Pancreas (tissue), 10 donors: ENCODE measurements at regions not wholly inside any gene's neighbourhood (a gene's known extent, or its start where the extent isn't known, plus 50 kb on each side); places are given as distances from the start of the nearest gene placed in this dataset.
A peak's percentile ranks its signal among the peaks of the same experiment; 100 is the strongest.

Experiments used
- ATAC-seq, 4 donors: fragments of 200-7000 bp; cut with Tn5 transposase; one replicate each; pipeline versions ENCODE4 v1.8.0 to v1.9.1; 2020; ENCODE audit warnings: mild to moderate bottlenecking in 4 of 4, moderate library complexity in 4 of 4
- DNase-seq, 6 donors: peaks; one replicate each; pipeline ENCODE4 v3.0.0-alpha.2; 2020
- FAIRE-seq: peaks from 2 replicates; lab custom pipeline; 2012; peaks lifted over from hg19 to GRCh38; lab: Jason Lieb, UNC
- H3K27ac ChIP-seq, 4 donors: fragments of 200-600 bp; sonication (generic); 1 replicate in 3 of 4; 2 replicates in 1 of 4; pipeline versions ENCODE4 v1.5.0 to v1.8.0; 2020
- H3K27me3 ChIP-seq, 4 donors: fragments of 200-600 bp; one replicate each; pipeline ENCODE4 v1.8.0; 2021
- H3K36me3 ChIP-seq, 3 donors: fragments of 200-600 bp; sonication (generic) in 1 of 3; one replicate each; pipeline versions ENCODE4 v1.5.0 to v1.8.0; 2020 to 2021
- H3K4me1 ChIP-seq, 3 donors: fragments of 200-600 bp; one replicate each; pipeline ENCODE4 v1.8.0; 2021
- H3K4me3 ChIP-seq, 4 donors: fragments of 200-600 bp; sonication (generic) in 2 of 4; one replicate each; pipeline versions ENCODE4 v1.5.0 to v1.8.0; 2020 to 2021
- H3K9me3 ChIP-seq, 4 donors: fragments of 200-600 bp; one replicate each; pipeline ENCODE4 v1.8.0; 2021
- WGBS, 2 donors: extraction: QIAGEN DNeasy Blood & Tissue Kit; methylation state at CpG; one replicate each; pipeline ENCODE4 v1.1.7; 2013; 5-methylcytosine and 5-hydroxymethylcytosine counted together
- intact Hi-C, 3 donors: fragments of 100-400 bp; cut with DNase I; formaldehyde crosslinking; loops; one replicate each; pipeline versions ENCODE4 v1.11.1 to v1.14.2; 2022
- TF ChIP-seq, protein P1 (sequence below), 4 donors: fragments of 200-600 bp; sonication (generic) in 3 of 4; IDR thresholded peaks; one replicate each; pipeline versions ENCODE4 v1.5.0 to v1.8.0; 2021; ENCODE audit warnings: antibody characterized with exemption in 4 of 4
- donor health status: healthy with polysubstance abuse.
- donor health status: DM: no; HTN: no; CAD: no; lungs with moderate emphysema.
- donor health status: DM: no; HTN: no; CAD: no.
- donor health status: control.
- donor health status: control.
- donor health status: Bipolar disorder and iron deficiency.
- donor health status: DM: yes; HTN: yes; CAD: no.
- donor health status: DM: no; HTN: no; CAD: no.
- donor health status: DM: no; HTN: no; CAD: no.
- donor health status: DM: yes; HTN: yes; CAD: no.

DNA sequence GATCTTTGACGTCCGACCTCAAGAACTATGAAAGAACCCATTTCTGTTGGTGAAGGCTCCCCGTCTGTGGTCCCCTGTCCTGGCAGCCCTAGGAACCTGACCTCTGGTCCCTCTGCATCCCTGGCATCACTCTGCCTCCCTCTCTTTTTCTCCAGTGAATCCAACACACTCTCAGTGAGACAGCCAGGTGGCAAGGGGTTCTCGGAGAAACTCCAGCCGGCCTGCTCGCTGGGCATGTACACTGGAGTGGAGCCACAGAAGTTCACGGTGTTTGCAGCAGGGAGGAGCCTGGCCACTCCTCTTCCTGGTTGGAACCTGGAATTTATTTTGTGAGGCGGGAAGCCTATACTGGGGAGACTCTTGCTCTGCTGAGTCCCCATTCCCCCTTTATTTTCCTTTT is 230.2 kb upstream of the AJAP1 start:
- FAIRE-seq, result no peak
- WGBS, 2 donors, result 73 to 82% methylated on average over 8 of the region's 8 CpGs
- intact Hi-C loops, result no loop called here

DNA sequence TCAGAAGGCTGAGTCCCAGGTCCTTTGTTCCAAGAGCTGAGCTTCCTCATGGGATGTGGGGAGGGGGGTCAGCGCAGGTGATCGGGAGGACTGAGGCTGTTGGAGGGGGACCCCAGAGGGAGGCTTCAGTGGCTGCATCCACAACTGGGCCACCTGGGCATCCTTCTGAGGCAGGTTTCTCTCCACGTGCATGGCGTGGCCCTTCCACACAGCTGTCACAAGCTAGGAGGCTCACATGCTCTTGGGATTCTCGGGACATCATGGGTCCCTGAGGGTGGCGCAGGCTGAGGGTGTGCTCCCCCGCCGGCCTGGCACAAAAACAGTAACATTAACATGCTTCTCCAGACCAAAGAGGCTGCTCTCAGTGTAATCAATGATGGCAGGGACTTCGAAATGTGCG is 229.6 kb upstream of the AJAP1 start:
- no peaks in the 10 kb centered on the region for H3K9me3 ChIP-seq
- ATAC-seq (no peak), FAIRE-seq (no peak), DNase-seq (no peak)
- H3K36me3 ChIP-seq, result no peaks in the 10 kb centered on the region
- TF ChIP-seq, protein P1, sequence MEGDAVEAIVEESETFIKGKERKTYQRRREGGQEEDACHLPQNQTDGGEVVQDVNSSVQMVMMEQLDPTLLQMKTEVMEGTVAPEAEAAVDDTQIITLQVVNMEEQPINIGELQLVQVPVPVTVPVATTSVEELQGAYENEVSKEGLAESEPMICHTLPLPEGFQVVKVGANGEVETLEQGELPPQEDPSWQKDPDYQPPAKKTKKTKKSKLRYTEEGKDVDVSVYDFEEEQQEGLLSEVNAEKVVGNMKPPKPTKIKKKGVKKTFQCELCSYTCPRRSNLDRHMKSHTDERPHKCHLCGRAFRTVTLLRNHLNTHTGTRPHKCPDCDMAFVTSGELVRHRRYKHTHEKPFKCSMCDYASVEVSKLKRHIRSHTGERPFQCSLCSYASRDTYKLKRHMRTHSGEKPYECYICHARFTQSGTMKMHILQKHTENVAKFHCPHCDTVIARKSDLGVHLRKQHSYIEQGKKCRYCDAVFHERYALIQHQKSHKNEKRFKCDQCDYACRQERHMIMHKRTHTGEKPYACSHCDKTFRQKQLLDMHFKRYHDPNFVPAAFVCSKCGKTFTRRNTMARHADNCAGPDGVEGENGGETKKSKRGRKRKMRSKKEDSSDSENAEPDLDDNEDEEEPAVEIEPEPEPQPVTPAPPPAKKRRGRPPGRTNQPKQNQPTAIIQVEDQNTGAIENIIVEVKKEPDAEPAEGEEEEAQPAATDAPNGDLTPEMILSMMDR (IDR thresholded peaks at IDR 0.05), result no peak
- H3K27me3 ChIP-seq, result no peaks in the 10 kb centered on the region
- H3K4me3 ChIP-seq, result no peak overlapping the region
- WGBS, 2 donors, result 77 to 88% methylated on average over 10 of the region's 10 CpGs
- intact Hi-C loops, result no loop called here
- no peaks in the 10 kb centered on the region for H3K4me1 ChIP-seq
- no peak overlapping the region for H3K27ac ChIP-seq

More for the DNA sequence above, 230.2 kb upstream of the AJAP1 start:
- H3K4me1 ChIP-seq, result no peaks in the 10 kb centered on the region
- H3K36me3 ChIP-seq, result no peaks in the 10 kb centered on the region
- ATAC-seq, result no peak
- H3K27ac ChIP-seq, result no peak overlapping the region
- no peak for DNase-seq
- H3K9me3 ChIP-seq, result no peaks in the 10 kb centered on the region
- no peak overlapping the region for H3K4me3 ChIP-seq
- TF ChIP-seq, protein P1 (IDR thresholded peaks at IDR 0.05), result no peak
- no peaks in the 10 kb centered on the region for H3K27me3 ChIP-seq

DNA sequence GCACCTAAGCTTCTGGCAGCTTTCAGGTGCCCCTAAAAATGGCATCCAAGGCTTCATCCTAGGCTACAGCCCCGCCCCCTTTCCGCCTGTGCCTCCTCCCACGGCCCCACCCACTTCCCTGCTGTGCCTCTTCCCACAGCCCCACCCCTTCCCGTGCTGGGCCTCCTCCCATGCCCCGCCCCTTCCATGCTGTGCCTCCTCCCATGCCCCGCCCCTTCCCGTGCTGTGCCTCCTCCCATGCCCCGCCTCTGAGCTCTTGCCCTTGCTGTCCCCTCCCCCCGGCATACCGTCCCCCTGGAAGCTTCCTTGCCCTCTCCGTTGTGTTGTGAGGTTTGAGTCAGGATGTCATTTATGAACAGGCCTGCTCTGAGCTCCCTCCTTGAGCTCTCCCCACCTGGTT is 228.5 kb upstream of the AJAP1 start:
- FAIRE-seq (no peak), DNase-seq (peak in 1 of 6 donors; percentile 28), ATAC-seq (no peak)
- H3K27ac ChIP-seq, result no peak overlapping the region
- no peak overlapping the region for H3K4me3 ChIP-seq
- H3K27me3 ChIP-seq, result no peaks in the 10 kb centered on the region
- no peaks in the 10 kb centered on the region for H3K36me3 ChIP-seq
- no peaks in the 10 kb centered on the region for H3K4me1 ChIP-seq
- 68 to 75% methylated on average over 11 of the region's 11 CpGs for WGBS, 2 donors
- TF ChIP-seq, protein P1 (IDR thresholded peaks at IDR 0.05), result no peak
- intact Hi-C loops, result no loop called here
- H3K9me3 ChIP-seq, result no peaks in the 10 kb centered on the region

DNA sequence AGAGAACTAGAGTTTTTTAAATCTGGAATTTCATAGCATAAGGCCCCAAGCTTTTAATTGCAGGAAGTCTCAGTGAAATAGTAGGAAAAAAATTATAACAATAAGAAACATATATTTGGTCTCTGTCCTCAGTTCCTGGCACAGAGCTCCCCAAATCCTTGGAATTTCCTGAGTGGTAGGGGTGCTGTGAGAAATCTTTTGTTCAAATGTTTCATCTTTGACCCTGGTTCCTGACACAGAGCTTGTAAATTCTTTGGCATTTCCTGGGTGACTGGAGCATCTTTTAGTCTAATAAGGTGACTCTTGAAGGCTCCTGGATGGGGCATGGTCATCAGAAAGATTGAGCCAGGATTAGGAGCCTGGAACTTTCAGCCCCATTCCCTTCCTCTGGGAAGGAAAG is 225.7 kb upstream of the AJAP1 start:
- TF ChIP-seq, protein P1 (IDR thresholded peaks at IDR 0.05), result no peak
- FAIRE-seq (no peak), ATAC-seq (no peak), DNase-seq (no peak)
- Histone ChIP-seq H3K27me3 (no peaks in the 10 kb centered on the region), H3K4me1 (no peaks in the 10 kb centered on the region), H3K9me3 (no peaks in the 10 kb centered on the region), H3K4me3 (no peak overlapping the region), H3K27ac (no peak overlapping the region), H3K36me3 (no peaks in the 10 kb centered on the region)
- intact Hi-C loops, result no loop called here

DNA sequence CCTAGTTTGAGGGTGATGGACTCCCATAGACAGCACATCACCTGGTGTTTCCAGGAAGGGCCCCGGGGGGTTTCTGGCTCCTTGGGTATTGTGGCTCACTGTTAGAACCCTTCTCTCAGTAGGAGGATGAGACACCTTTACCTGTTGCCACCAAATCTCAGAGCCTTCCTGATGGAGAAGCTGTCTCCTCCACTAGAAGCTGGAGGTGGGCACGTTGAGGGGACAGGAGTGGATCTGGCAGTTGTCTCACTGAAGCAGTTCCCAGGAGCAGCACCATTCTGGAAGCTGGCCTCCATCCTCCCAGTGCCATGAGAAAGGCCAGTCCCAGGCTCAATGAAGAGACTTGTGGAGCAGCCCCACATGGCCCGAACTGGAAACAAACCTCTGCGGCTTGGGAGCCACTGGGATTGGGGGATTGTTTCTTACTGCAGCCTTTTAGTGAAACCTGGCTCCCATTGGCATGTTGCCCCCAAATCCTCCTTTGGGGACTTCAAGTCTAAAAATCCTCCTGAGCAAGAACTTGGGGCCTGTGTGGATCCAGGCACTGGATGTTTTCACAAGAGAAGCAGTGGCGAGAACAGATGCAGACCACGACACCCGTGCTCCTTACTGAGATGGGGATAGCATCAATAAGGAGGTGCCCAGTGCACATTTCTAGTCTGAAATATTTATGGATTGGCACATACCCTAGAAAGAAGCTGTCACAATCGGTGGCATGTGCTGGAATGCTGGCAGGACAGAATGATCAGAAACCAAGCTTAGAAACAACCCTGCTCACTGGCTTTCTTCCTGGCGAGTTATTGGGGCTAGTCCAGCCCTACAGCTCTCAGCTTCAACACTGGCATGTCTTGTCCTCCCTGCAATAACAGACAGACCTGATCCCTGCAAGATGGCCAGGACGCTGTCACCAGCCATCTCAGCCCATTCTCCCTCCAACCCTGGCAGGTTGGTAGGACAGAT is 223.7 kb upstream of the AJAP1 start:
- FAIRE-seq (no peak), DNase-seq (no peak), ATAC-seq (no peak)
- Histone ChIP-seq H3K4me3 (no peak overlapping the region), H3K9me3 (no peaks in the 10 kb centered on the region), H3K27ac (no peak overlapping the region), H3K36me3 (no peaks in the 10 kb centered on the region), H3K27me3 (no peaks in the 10 kb centered on the region), H3K4me1 (no peaks in the 10 kb centered on the region)
- TF ChIP-seq, protein P1 (IDR thresholded peaks at IDR 0.05), result no peak
- 64 to 76% methylated on average over 10 of the region's 10 CpGs for WGBS, 2 donors
- intact Hi-C loops, result no loop called here
